GM12801 (cell line): ENCODE measurements at regions not wholly inside any gene's neighbourhood (a gene's known extent, or its start where the extent isn't known, plus 50 kb on each side); places are given as distances from the start of the nearest gene placed in this dataset.

Source experiments
- TF ChIP-seq, protein P1 (sequence below): IDR thresholded peaks from one replicate; pipeline ENCODE4 v1.5.1; 2011; ENCODE audit warnings: control low read depth; ENCODE audit not compliant: insufficient read length; ENCODE audit errors: extremely low read depth

DNA sequence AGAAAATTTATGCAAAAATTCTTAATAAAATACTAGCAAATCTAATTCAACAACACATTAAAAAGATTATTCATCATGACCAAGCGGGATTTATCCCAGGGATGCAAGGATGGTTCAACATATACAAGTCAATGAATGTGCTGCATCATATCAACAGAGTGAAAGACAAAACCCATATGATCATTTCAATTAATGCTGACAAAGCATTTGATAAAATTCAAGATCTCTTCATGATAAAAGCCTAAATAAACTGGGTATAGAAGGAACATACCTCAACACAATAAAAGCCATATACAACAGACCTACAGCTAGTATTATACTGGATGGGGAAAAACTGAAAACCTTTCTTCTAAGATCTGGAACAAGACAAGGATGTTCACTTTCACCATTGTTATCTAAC is 89.7 kb downstream of the KBTBD8 start:
- TF ChIP-seq, protein P1, sequence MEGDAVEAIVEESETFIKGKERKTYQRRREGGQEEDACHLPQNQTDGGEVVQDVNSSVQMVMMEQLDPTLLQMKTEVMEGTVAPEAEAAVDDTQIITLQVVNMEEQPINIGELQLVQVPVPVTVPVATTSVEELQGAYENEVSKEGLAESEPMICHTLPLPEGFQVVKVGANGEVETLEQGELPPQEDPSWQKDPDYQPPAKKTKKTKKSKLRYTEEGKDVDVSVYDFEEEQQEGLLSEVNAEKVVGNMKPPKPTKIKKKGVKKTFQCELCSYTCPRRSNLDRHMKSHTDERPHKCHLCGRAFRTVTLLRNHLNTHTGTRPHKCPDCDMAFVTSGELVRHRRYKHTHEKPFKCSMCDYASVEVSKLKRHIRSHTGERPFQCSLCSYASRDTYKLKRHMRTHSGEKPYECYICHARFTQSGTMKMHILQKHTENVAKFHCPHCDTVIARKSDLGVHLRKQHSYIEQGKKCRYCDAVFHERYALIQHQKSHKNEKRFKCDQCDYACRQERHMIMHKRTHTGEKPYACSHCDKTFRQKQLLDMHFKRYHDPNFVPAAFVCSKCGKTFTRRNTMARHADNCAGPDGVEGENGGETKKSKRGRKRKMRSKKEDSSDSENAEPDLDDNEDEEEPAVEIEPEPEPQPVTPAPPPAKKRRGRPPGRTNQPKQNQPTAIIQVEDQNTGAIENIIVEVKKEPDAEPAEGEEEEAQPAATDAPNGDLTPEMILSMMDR: no peak

DNA sequence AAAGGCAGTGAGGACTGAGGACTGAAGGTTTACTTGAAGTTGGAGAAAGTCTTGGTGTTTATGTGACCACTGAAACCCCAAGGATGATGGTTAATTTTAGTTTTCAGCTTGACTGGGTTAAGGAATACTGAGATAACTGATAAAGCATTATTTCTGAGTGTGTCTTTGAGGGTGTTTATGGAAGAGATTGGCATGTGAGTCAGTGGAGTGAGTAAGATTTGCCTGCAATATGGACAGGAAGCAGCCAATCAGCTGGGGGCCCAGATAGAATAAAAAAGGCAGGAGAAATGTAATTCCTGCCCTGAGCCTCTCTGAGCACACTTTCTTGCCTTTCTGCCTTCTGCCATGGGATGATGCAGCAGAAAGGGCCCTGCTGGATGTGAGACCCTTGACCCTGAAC is 92.4 kb downstream of the KBTBD8 start:
- TF ChIP-seq, protein P1: no peak

GRCh38 chr3:67093305-67093704 is 95.2 kb downstream of the KBTBD8 start:
- TF ChIP-seq, protein P1: no peak

DNA sequence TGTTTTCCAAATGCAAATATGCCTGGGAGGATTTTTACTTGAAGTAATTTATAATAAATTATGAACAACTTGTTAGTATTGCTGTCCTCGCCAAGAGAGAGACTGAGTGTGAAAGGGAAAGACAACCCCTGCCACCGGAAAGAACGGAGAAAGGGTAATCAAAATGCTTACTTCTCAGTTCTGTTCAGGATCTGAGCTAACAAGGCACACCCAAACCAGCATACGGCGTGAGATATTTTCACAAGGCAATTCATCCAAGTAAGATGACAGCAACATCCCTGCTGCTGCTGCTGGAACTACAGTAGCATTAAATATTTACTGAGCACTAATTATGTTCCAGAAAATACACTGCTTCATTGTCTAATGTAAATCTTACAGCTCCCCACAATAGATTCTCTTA is 96.1 kb downstream of the KBTBD8 start:
- TF ChIP-seq, protein P1: no peak

DNA sequence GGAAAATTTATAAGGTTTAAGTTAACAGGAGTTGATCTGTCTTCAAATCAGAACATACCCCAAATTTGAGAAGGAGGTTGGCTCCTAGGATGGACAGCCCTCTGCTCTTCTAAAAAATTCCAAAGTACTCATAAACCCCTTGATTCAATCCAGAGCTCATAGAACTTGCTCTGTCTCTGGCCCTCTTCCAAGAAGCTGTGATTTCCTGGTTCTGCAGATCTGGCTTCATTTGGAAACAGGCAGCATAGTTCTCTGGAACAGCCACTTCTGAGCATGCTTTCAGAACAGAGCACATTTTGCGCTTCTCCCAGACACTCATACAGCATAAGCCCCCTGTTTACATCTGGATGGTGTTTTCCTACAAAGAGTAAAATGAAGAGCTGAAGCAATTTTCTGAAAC is 96.7 kb downstream of the KBTBD8 start:
- TF ChIP-seq, protein P1: no peak

DNA sequence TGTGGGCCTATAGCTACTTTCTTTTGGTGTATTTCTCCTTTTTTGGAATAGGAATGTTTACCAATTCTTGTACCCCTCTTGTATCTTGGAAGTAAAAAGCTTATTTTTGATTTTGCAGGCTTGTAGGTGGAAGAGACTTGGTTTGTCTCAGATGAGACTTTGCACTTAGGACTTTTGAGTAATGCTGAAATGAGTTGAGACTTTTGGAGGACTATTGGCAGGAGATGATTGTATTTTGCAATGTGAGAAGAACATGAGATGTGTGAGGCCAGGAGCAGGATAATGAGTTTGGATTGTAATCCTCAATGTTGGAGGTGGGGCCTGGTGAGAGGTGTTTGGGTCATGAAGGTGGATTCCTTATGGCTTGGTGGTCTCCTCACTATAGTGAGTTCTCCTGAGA is 106.3 kb downstream of the KBTBD8 start:
- TF ChIP-seq, protein P1: no peak

- TF ChIP-seq, protein P1: no peak
These were observed 108.8 kb downstream of the KBTBD8 start for GRCh38 chr3:67106874-67107273.
